Limb (tissue), 2 donors: ENCODE measurements at regions not wholly inside any gene's neighbourhood (a gene's known extent, or its start where the extent isn't known, plus 50 kb on each side); places are given as distances from the start of the nearest gene placed in this dataset.
"Not testable (repeated sequence)": the region's sequence is repeated elsewhere in the genome, so short reads cannot be mapped to it uniquely, and the experiment has no call there.

Experiments used
- DNase-seq, 2 donors: peaks; one replicate each; pipeline ENCODE4 v3.0.0-alpha.2; 2016; ENCODE audit errors: extremely low spot score in 2 of 2

- peak in 1 of 2 donors; percentile 48 for DNase-seq
Measured at GRCh38 chr5:88666761-88667495, 216.1 kb downstream of the MEF2C start.

- peak in 1 of 2 donors; percentile 62 for DNase-seq
Measured at GRCh38 chr5:88665750-88666215, 217.2 kb downstream of the MEF2C start.

GRCh38 chr5:88664645-88665044, 218.3 kb downstream of the MEF2C start:
- DNase-seq, result no peak

GRCh38 chr5:88663793-88664216, 219.2 kb downstream of the MEF2C start:
- DNase-seq, result no peak

- no peak for DNase-seq
Measured at GRCh38 chr5:88662846-88663245, 220.1 kb downstream of the MEF2C start.

- no peak for DNase-seq
Measured at GRCh38 chr5:88661806-88662207, 221.2 kb downstream of the MEF2C start.

- peak; percentile 85 to 92 for DNase-seq
Measured at GRCh38 chr5:88660947-88661805, 221.8 kb downstream of the MEF2C start.

GRCh38 chr5:88660264-88660946, 222.6 kb downstream of the MEF2C start:
- DNase-seq, result no peak

- peak in 1 of 2 donors; percentile 71 for DNase-seq
Measured at GRCh38 chr5:88659529-88660263, 223.3 kb downstream of the MEF2C start.

- DNase-seq, result no peak
Measured at GRCh38 chr5:88658886-88659285, 224.1 kb downstream of the MEF2C start.

- no peak for DNase-seq
Measured at GRCh38 chr5:88657906-88658775, 224.8 kb downstream of the MEF2C start.

- DNase-seq, result no peak
Measured at GRCh38 chr5:88657136-88657535, 225.8 kb downstream of the MEF2C start.

- no peak for DNase-seq
Measured at GRCh38 chr5:88656221-88656950, 226.6 kb downstream of the MEF2C start.

GRCh38 chr5:88653471-88653870, 229.5 kb downstream of the MEF2C start:
- DNase-seq, result no peak

- DNase-seq, result no peak
Measured at GRCh38 chr5:88647901-88648300, 235.1 kb downstream of the MEF2C start.

- DNase-seq, result no peak
Measured at GRCh38 chr5:88646866-88647265, 236.1 kb downstream of the MEF2C start.

GRCh38 chr5:88644676-88645075, 238.3 kb downstream of the MEF2C start:
- DNase-seq, result no peak

- DNase-seq, result no peak
Measured at GRCh38 chr5:88643315-88643714, 239.7 kb downstream of the MEF2C start.

- no peak for DNase-seq
Measured at GRCh38 chr5:88634014-88634413, 249.0 kb downstream of the MEF2C start.

GRCh38 chr5:88622890-88623289, 260.1 kb downstream of the MEF2C start:
- DNase-seq, result not testable (repeated sequence)
